ENCODE measurements at regions not wholly inside any gene's neighbourhood (a gene's known extent, or its start where the extent isn't known, plus 50 kb on each side); places are given as distances from the start of the nearest gene placed in this dataset.
"Not testable (repeated sequence)": the region's sequence is repeated elsewhere in the genome, so short reads cannot be mapped to it uniquely, and the experiment has no call there.

- TF ChIP-seq CTCF (IDR thresholded peaks at IDR 0.05; ENCODE audit: low read length); EZH2phosphoT487 (IDR thresholded peaks at IDR 0.05; ENCODE audit: low read length); EZH2 (optimal IDR thresholded peaks at IDR 0.05; ENCODE audit: low read depth, low read length): not testable (repeated sequence)
Measured at GRCh38 chr4:188349569-188349968, 210.3 kb downstream of the TRIML1 start.
